HG02678 (cell line): ENCODE measurements at regions not wholly inside any gene's neighbourhood (a gene's known extent, or its start where the extent isn't known, plus 50 kb on each side); places are given as distances from the start of the nearest gene placed in this dataset.
A peak's percentile ranks its signal among the peaks of the same experiment; 100 is the strongest.

Source experiments
- ATAC-seq: cut with Tn5 transposase; IDR thresholded peaks from one replicate; pipeline ENCODE4 v1.9.1; 2021; ENCODE audit warnings: mild to moderate bottlenecking, moderate library complexity; ENCODE audit not compliant: unreplicated experiment

DNA sequence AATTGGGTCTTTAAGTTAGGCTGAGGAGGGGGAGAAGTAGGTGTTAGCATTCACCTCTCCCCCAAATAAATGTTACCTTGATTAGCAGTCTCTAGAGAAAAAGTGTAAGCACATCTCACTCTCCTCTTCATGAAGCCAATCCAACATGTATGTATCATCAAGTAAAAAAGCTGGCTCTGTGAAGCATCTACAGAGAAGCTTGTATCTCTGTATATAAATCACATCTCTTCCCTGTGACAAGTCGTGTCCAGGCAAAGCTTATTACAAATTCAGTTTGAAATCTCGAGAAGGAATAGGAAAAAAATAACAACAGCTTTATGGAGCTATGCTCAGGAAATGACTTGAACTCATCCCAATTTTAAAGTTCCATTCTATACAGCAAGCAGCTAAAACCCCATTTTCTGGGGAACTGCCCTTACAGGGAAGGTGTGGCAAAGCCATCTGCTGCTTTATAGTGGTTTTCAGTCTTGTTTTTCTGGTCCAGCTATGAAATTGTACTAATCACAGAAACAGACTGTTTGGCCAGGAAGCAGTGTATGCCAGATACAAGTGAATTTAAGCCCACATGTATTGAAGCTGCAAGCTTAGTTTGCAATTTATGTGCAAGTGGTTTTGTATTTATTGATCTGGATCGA is 313.3 kb upstream of the NOCT start:
- no peak for ATAC-seq

DNA sequence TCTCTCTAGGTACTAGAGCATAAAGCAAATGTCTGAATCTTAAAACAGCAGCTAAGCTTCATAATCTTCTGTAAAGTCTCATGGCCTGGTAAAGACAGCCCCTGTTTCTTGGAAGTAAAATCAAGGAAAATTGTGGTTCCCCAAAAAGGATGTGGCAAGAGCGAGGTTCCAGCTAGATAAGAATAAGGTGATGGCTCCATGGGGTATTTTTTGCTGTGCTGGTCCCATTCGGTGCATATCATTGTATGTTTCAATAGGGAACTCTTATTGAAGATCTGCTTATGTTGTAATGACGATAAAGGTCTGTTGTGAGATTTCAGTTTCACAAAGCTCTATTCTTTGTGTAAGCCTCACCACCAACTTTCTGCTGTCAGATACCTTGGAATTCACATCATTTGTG is 316.9 kb upstream of the NOCT start:
- ATAC-seq, result no peak

- no peak for ATAC-seq
These were observed 317.7 kb upstream of the NOCT start for GRCh38 chr4:138697851-138698250.

DNA sequence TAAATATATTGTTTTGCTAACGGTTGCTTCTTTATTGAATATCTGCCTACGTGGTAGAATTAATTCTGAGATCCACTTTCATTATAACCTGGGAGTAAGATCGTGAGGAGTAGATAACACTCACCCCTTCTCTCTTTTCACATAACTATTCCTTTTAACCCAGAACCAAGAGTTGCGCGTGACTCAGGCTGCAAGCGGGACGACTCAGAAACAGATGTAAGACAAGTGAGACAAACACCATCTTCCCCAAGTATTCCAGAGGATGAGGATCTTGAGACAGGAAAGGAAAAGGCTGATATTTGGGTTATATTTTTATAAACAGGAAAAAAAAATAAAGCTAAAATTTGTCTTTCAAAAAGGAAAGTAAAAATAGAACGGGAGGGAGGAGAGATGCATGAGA is 318.8 kb upstream of the NOCT start:
- no peak for ATAC-seq

DNA sequence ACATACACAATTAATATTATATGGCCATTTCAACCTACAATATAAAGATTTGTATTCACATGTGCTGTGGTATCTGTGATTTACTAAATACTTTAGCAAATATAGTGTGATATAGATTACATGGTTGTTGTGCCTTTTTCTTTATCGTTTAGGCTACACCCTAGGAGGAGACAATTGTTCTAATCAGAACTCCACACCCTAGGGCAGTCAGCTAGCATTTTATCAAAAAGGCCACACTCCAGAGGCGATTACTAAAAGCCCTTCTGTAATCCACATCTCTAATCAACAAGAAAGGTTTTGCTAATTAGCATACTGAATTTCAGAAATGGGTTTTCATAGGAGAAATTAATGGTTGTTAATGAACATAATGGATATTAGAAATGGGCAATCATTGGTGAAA is 319.5 kb upstream of the NOCT start:
- ATAC-seq, result no peak

- ATAC-seq, result no peak
These were observed 322.1 kb upstream of the NOCT start for GRCh38 chr4:138693526-138693925.

DNA sequence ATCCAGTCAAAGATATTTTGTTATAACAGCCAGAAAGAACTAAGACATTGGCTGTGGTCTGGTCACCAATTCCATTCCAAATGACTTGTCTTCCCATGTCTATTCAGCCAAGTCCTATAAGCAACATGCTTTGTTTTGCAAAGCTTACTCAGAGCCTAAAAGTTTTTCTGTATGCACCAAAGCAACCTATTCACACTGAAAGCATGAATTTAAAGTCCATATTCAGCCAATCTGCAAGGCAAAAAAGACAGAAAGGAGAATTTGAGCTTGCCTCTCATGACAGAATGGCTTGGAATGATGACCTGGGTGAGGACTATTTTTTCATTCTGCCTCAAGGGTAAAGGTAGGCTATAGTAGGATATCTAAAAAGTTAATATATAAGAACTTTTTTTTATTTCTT is 323.2 kb upstream of the NOCT start:
- ATAC-seq, result no peak

- no peak for ATAC-seq
These were observed 326.0 kb upstream of the NOCT start for GRCh38 chr4:138689593-138689992.

DNA sequence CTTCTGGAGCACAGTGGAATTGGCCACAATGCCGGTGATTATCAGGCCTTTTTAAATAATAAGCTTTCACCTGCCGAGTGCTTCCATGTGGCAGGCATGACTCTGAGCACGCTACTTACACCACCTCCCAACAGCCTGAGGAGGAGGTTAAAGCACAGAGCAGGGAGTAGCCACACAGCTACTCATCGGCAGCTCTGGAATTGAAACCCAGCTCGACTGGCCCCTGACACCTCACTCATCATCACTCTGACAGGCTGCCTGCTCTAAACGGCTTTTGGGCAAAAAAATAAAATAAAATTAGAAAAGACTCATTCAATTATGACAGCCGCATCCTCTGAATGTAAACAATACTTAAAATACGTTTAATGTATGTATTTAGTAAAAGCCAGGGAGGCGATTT is 326.4 kb upstream of the NOCT start:
- ATAC-seq, result no peak

GRCh38 chr4:138688408-138689085 is 327.0 kb upstream of the NOCT start:
- ATAC-seq, result no peak

DNA sequence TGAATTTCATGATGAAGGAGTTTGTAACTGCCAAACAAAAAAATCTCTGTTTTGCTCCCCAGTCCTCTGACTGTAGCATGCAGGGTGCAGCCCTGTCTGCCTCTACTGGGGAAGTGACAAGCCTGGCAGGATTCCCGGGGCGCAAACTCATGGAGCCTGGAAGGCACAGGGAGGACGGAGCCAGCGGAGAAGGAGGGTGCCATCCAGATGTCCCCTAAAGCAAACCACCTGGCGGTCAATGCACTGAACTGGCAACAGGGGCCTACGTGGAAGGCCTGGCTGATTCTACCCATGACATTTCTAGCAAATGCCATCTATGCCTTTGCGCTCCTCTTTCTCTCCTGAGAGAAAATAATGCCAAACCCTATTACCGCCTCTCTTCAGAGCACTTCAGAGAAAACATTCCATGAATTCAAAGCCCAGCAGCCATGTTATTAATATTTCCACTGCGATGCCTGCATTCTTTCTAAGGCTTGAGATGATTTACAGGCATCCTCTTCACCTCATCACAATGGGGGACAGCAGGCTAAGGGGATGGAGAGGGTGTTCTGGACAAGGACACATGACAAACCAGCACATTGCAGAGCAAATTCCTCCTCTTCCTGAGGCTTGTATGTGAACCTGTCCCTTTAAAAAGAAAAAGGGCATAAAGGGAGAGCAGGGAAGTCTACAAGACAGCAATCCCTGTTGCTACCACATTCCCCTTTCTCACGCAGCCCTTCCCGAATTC is 329.3 kb upstream of the NOCT start:
- ATAC-seq, result no peak

- ATAC-seq, result no peak
These were observed 330.3 kb upstream of the NOCT start for GRCh38 chr4:138685316-138685715.

- ATAC-seq, result peak; percentile 90
These were observed 334.5 kb upstream of the NOCT start for GRCh38 chr4:138680989-138681604.

DNA sequence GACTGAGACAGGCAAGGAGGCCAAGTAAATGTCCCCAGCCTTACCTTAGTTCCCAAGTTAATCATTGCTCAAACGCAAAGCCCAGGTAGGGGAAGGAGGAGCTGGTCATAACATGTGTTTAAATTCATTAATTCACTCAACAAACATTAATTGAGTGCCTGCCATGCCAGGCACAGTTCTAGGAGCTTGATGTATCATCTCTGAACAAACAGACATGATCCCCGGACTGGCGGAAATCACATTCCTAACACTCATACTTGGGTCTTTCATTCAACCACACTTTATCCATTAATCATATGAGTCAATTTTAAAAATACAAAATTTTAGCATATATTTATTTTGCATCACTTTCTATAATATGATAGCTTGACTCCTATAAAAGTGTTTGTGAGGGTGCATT is 335.3 kb upstream of the NOCT start:
- ATAC-seq, result no peak

GRCh38 chr4:138678985-138679746 is 336.4 kb upstream of the NOCT start:
- ATAC-seq, result no peak

- no peak for ATAC-seq
These were observed 337.8 kb upstream of the NOCT start for GRCh38 chr4:138677748-138678147.

DNA sequence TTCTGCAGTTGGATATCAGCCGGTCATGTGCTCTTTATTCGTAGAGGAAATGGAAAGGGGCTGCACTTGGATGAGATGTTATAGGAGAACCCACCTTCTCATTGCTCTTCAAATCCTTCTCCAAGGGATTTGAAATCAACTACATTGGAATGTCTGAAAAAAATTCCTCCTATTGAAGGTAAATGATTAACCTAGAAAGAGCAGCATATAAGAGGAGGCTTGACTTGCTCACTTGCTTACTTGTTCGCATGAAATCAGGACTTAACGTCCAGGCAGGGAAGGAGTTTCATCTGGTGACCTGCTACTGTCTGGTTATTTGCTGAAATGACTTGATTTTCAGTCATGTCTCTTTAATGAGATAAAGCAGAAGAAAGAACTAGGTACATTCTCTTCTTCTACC is 338.4 kb upstream of the NOCT start:
- no peak for ATAC-seq

GRCh38 chr4:138675685-138676084 is 339.9 kb upstream of the NOCT start:
- ATAC-seq, result no peak

- no peak for ATAC-seq
These were observed 341.4 kb upstream of the NOCT start for GRCh38 chr4:138674209-138674608.

DNA sequence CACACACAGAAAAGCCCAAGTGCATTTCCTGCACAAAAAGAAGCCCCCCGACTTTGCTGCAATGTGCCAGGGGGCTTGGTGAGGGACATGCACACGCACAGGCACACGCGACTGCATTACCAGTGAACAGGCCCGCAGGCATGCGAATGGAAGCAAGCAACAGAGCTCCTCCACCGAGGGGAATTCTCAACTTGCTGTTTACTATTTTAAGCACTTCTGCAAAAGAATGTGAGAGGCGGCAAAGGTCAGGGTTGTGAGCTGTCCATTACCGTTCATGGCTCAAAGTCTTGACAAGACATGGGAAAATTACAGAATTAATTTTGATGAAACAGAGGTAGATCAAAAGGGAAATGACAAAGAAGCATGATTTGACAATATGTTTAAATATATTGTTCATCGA is 342.5 kb upstream of the NOCT start:
- ATAC-seq, result no peak

GRCh38 chr4:138672393-138672976 is 343.1 kb upstream of the NOCT start:
- no peak for ATAC-seq
